ENCODE measurements at regions not wholly inside any gene's neighbourhood (a gene's known extent, or its start where the extent isn't known, plus 50 kb on each side); places are given as distances from the start of the nearest gene placed in this dataset.
"Not testable (repeated sequence)": the region's sequence is repeated elsewhere in the genome, so short reads cannot be mapped to it uniquely, and the experiment has no call there.

- no peak for DNase-seq (ENCODE audit: low read depth)
- no peak overlapping the region for H3K4me3 ChIP-seq (ENCODE audit: low read length)
- TF ChIP-seq, protein P1, sequence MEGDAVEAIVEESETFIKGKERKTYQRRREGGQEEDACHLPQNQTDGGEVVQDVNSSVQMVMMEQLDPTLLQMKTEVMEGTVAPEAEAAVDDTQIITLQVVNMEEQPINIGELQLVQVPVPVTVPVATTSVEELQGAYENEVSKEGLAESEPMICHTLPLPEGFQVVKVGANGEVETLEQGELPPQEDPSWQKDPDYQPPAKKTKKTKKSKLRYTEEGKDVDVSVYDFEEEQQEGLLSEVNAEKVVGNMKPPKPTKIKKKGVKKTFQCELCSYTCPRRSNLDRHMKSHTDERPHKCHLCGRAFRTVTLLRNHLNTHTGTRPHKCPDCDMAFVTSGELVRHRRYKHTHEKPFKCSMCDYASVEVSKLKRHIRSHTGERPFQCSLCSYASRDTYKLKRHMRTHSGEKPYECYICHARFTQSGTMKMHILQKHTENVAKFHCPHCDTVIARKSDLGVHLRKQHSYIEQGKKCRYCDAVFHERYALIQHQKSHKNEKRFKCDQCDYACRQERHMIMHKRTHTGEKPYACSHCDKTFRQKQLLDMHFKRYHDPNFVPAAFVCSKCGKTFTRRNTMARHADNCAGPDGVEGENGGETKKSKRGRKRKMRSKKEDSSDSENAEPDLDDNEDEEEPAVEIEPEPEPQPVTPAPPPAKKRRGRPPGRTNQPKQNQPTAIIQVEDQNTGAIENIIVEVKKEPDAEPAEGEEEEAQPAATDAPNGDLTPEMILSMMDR (conservative IDR thresholded peaks at IDR 0.05; ENCODE audit: low read depth, low read length): no peak
These were observed 399.3 kb downstream of the PPP1R3A start for GRCh38 chr7:113519472-113519871.

GRCh38 chr7:113504691-113505090 lies 386.3 kb upstream of the SMIM30 start:
- no peak for DNase-seq (ENCODE audit: low read depth)
- H3K4me3 ChIP-seq (ENCODE audit: low read length): no peak overlapping the region
- TF ChIP-seq, protein P1 (conservative IDR thresholded peaks at IDR 0.05; ENCODE audit: low read depth, low read length): no peak

GRCh38 chr7:113504142-113504541 lies 385.8 kb upstream of the SMIM30 start:
- no peak overlapping the region for H3K4me3 ChIP-seq (ENCODE audit: low read length)
- TF ChIP-seq, protein P1 (conservative IDR thresholded peaks at IDR 0.05; ENCODE audit: low read depth, low read length): no peak
- DNase-seq (ENCODE audit: low read depth): no peak

GRCh38 chr7:113496586-113496985 lies 378.2 kb upstream of the SMIM30 start:
- DNase-seq (ENCODE audit: low read depth); H3K4me3 ChIP-seq (ENCODE audit: low read length): not testable (repeated sequence)

DNA sequence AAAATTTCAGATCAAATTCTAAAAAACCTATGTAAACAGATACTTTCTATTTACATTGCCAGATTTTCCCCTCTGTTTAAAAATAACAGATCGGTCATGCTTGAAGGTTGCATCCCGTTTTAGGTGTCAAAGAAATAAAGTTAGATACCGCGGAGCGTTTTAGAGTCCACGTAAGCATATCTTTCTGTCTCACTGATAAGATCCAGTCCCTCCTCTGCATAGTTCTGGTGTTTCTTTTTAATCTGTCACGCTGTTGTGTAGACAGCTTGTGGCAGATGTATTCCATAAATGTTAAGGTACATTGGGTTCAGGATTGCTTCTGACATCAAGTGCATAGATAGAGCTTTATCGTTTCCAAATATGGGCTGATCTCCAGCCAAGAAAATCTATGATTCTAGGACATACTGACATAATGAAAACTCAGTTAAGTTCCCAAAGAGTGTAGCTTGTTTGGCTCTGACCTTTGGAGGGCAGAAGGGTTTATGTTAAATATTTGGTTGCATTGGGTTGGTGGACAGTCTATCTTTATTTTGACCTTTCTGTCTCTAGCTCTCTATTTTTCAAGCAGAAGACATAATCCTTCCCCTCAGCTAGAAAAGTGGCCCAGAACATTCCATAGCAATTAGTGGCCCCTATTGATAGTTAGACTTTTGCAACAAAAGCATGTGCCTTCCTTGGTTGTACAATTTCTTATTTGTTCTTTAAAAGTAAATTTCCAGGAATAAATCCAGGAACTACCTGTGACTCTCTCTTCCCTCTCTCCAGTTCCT lies 376.6 kb upstream of the SMIM30 start:
- DNase-seq (ENCODE audit: low read depth); H3K4me3 ChIP-seq (ENCODE audit: low read length): not testable (repeated sequence)

DNA sequence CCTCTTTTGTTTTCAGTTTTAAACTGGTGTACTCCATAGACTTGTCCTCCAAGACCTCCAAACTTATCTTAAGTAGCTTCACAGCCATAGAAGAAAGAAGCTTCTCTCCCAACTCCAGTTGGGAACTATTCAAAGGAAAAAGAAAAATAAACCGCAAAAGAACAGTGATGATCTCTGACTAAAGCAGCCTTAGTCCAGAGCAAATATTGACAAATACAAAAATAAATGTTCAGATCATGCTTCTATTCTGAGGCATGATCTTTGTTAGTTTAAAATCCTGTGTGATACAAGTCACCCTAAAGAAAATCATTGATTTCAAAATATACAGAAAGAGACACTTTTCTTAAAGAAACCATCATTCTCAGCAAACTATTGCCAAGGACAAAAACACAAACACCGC lies 373.0 kb upstream of the SMIM30 start:
- DNase-seq (ENCODE audit: low read depth): no peak
- no peak overlapping the region for H3K4me3 ChIP-seq (ENCODE audit: low read length)
- TF ChIP-seq, protein P1 (conservative IDR thresholded peaks at IDR 0.05; ENCODE audit: low read depth, low read length): no peak

GRCh38 chr7:113487925-113488731 lies 369.8 kb upstream of the SMIM30 start:
- TF ChIP-seq, protein P1 (conservative IDR thresholded peaks at IDR 0.05; ENCODE audit: low read depth, low read length): no peak
- no peak for DNase-seq (ENCODE audit: low read depth)
- no peak overlapping the region for H3K4me3 ChIP-seq (ENCODE audit: low read length)

GRCh38 chr7:113486548-113486947 lies 368.2 kb upstream of the SMIM30 start:
- TF ChIP-seq, protein P1 (conservative IDR thresholded peaks at IDR 0.05; ENCODE audit: low read depth, low read length): no peak
- DNase-seq (ENCODE audit: low read depth): no peak
- no peak overlapping the region for H3K4me3 ChIP-seq (ENCODE audit: low read length)
